NCI-H446 treated with DMSO at 0.1 percent for 48 hours (cell line): ENCODE measurements at regions not wholly inside any gene's neighbourhood (a gene's known extent, or its start where the extent isn't known, plus 50 kb on each side); places are given as distances from the start of the nearest gene placed in this dataset.
"Not testable (repeated sequence)": the region's sequence is repeated elsewhere in the genome, so short reads cannot be mapped to it uniquely, and the experiment has no call there.

Source experiments
- DNase-seq: peaks from one replicate; lab custom pipeline; 2025; lab: John Stamatoyannopoulos, UW

GRCh38 chr2:55124682-55125081 is 74.4 kb upstream of the RTN4 start:
- DNase-seq, result not testable (repeated sequence)

GRCh38 chr2:55123851-55124269 is 73.6 kb upstream of the RTN4 start:
- DNase-seq, result no peak

GRCh38 chr2:55120634-55121359 is 70.5 kb upstream of the RTN4 start:
- DNase-seq, result no peak

- no peak for DNase-seq
Measured at GRCh38 chr2:55119711-55120487, 69.6 kb upstream of the RTN4 start.

GRCh38 chr2:55118643-55119083 is 68.4 kb upstream of the RTN4 start:
- DNase-seq, result no peak

- no peak for DNase-seq
Measured at GRCh38 chr2:55116966-55117365, 66.7 kb upstream of the RTN4 start.

- DNase-seq, result no peak
Measured at GRCh38 chr2:55116598-55116964, 66.3 kb upstream of the RTN4 start.

GRCh38 chr2:55115761-55116597 is 65.7 kb upstream of the RTN4 start:
- DNase-seq, result no peak

- DNase-seq, result no peak
Measured at GRCh38 chr2:55114597-55114996, 64.3 kb upstream of the RTN4 start.

GRCh38 chr2:55114082-55114481 is 63.8 kb upstream of the RTN4 start:
- DNase-seq, result no peak

GRCh38 chr2:55112229-55113031 is 62.2 kb upstream of the RTN4 start:
- DNase-seq, result peak; percentile 25

GRCh38 chr2:55111570-55112228 is 61.4 kb upstream of the RTN4 start:
- DNase-seq, result peak; percentile 72

- DNase-seq, result no peak
Measured at GRCh38 chr2:55111230-55111569, 60.9 kb upstream of the RTN4 start.

- peak; percentile 64 for DNase-seq
Measured at GRCh38 chr2:55109219-55109891, 59.1 kb upstream of the RTN4 start.

GRCh38 chr2:55108456-55109160 is 58.4 kb upstream of the RTN4 start:
- DNase-seq, result no peak

GRCh38 chr2:55107436-55107835 is 57.2 kb upstream of the RTN4 start:
- DNase-seq, result no peak

GRCh38 chr2:55106148-55106547 is 55.9 kb upstream of the RTN4 start:
- DNase-seq, result no peak

GRCh38 chr2:55105456-55105855 is 55.2 kb upstream of the RTN4 start:
- no peak for DNase-seq

- no peak for DNase-seq
Measured at GRCh38 chr2:55103046-55103445, 52.8 kb upstream of the RTN4 start.
